HUES6 (cell line): ENCODE measurements at regions not wholly inside any gene's neighbourhood (a gene's known extent, or its start where the extent isn't known, plus 50 kb on each side); places are given as distances from the start of the nearest gene placed in this dataset.

ENCODE experiments used
- H3K27ac ChIP-seq: 2 replicates; pipeline ENCODE4 v1.7.0; 2013; ENCODE audit warnings: low read depth, mild to moderate bottlenecking, low read length, inconsistent platforms
- H3K27me3 ChIP-seq: 2 replicates; pipeline ENCODE4 v1.6.1; 2013; ENCODE audit warnings: low read length; ENCODE audit not compliant: control insufficient read depth, insufficient read depth
- H3K36me3 ChIP-seq: 2 replicates; pipeline ENCODE4 v1.6.1; 2013; ENCODE audit warnings: low read length; ENCODE audit not compliant: control insufficient read depth, insufficient read depth
- H3K4me1 ChIP-seq: 2 replicates; pipeline ENCODE4 v1.6.1; 2013; ENCODE audit warnings: low read length; ENCODE audit not compliant: control insufficient read depth, insufficient read depth
- H3K4me3 ChIP-seq: 2 replicates; pipeline ENCODE4 v1.5.1; 2013; ENCODE audit warnings: low read depth, low read length
- H3K9ac ChIP-seq: one replicate; pipeline ENCODE4 v1.6.1; 2013; ENCODE audit warnings: mild to moderate bottlenecking, low read length
- H3K9me3 ChIP-seq: 2 replicates; pipeline ENCODE4 v1.6.1; 2013; ENCODE audit warnings: low read depth, low read length; ENCODE audit not compliant: control insufficient read depth, insufficient read depth

DNA sequence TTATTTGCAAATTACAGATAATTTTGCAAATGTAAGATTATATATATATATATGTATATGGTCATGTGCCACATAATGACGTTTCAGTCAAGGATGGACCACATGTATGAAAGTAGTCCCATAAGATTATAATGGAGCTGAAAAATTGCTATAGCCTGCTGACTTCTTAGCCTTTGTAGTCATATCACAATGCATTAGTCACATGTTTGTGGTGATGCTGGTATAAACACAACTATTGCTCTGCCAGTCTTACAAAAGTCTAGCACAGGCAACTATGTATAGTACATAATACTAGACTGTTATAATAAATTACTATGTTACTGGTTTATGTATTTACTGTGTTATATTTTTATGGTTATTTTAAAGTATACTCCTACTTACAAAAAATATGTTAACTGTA lies 444.3 kb downstream of the KCNJ2 start:
- H3K36me3 ChIP-seq: no peaks in the 10 kb centered on the region
- no peak overlapping the region for H3K27ac ChIP-seq
- H3K9me3 ChIP-seq: no peaks in the 10 kb centered on the region
- H3K4me3 ChIP-seq: no peak overlapping the region
- H3K27me3 ChIP-seq: no peaks in the 10 kb centered on the region
- H3K4me1 ChIP-seq: peaks cover under 1% of the 10 kb centered on the region; the same call in 1 of the 2 replicates
- H3K9ac ChIP-seq: no peak overlapping the region

DNA sequence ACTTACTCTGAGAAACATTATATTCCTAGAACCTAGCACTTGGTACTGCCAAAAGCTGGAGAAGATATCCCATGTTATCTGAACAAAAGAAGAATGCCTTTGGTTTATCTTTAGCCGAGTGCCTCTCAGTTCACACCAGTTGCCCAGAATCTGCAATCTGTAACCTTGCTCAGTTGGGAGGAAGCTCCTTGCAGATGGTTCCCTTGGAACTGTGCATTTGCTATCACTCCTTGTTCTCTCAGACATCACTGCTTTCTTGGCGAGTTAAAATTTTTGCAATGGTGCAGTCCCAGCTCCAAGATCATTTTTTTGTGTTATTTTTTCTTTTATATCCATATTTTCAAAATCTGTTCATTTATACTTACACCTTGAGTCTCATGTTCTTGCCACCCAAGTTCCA lies 446.5 kb downstream of the KCNJ2 start:
- Histone ChIP-seq H3K27me3 (no peaks in the 10 kb centered on the region), H3K36me3 (no peaks in the 10 kb centered on the region), H3K9ac (no peak overlapping the region), H3K9me3 (no peaks in the 10 kb centered on the region), H3K4me3 (no peak overlapping the region), H3K4me1 (no peaks in the 10 kb centered on the region), H3K27ac (no peak overlapping the region)

DNA sequence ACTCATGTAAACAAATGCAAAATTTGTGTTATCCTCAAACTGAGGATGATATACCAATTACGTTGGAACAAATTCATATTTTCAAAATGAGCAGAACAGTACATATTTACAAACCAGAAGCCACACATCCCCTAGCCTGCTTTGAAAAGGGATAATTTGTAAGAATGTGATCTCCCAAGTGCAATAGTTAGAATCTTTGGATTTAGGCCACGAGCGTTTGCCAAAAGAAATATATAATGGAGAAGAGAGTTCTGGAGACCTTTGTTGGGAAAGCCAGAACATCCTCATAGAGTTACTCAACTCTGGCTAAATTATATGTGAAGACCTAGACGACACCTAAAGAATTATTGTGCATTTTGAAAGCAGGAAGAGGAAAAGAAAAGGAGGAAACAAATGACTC lies 449.3 kb downstream of the KCNJ2 start:
- no peaks in the 10 kb centered on the region for H3K27me3 ChIP-seq
- no peaks in the 10 kb centered on the region for H3K9me3 ChIP-seq
- no peaks in the 10 kb centered on the region for H3K4me1 ChIP-seq
- no peak overlapping the region for H3K9ac ChIP-seq
- no peak overlapping the region for H3K27ac ChIP-seq
- no peaks in the 10 kb centered on the region for H3K36me3 ChIP-seq
- H3K4me3 ChIP-seq: no peak overlapping the region

DNA sequence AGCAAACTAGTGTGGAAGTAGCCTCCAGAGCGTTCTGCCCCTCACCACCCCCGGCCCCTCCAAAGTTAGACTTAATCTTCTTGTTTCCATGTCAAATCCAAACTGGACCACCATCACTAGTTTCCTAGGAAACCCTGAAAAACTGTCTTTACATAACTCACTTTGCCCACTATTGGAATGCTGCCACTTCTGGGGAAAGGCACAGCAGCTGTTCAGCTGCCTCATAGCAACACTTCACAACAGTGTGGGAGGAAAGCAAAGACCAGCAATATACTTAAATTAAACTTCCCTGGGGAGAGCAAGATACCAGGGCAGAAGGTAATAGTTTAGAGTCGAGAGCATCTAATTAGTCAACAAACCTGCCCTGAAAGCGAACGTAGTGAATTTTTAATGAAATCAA lies 452.2 kb downstream of the KCNJ2 start:
- no peak overlapping the region for H3K27ac ChIP-seq
- no peak overlapping the region for H3K4me3 ChIP-seq
- H3K36me3 ChIP-seq: no peaks in the 10 kb centered on the region
- no peaks in the 10 kb centered on the region for H3K27me3 ChIP-seq
- no peaks in the 10 kb centered on the region for H3K9me3 ChIP-seq
- no peak overlapping the region for H3K9ac ChIP-seq
- no peaks in the 10 kb centered on the region for H3K4me1 ChIP-seq

DNA sequence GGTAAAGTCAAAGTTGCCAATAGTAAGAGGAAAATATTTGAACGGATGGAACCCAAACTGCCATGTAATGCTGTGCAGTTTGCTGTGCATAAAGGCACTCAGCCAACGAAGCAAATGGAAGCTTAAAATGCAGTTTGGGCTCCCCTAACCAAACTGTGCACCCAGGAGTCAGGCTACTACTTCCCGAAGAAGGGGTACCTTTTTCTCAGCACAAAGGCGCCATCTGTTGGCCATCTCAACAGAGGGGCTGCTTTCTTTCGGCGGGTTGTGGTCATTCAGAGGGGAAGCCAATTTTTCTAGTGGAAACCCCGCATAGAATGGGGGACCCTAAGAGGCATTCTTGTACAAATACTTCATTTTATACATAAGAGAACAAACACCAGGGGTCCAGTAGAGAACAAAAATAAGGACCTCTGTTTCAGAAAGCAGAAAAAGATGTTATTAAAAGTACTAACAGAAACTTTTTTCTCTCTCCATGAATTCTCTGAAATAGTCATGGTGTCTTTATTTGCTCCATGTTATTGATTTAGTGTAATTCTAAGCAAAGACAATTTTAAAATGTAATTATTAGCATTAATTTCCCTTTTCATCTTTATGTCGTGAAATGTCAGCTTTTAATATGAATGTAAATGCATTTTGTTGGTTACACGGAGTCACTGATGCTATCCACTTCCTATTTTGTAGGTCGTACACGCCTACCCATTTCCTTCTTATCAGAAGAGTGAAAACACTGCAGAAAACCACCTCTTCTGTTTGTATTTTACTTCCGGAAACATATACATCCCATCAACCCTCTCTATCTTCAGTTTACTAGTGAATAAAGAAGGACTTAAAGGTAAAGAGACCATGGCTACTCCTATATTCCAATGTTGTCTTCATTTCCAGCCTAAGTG lies 453.3 kb downstream of the KCNJ2 start:
- Histone ChIP-seq H3K27ac (no peak overlapping the region), H3K9ac (no peak overlapping the region), H3K27me3 (no peaks in the 10 kb centered on the region), H3K9me3 (no peaks in the 10 kb centered on the region), H3K4me1 (no peaks in the 10 kb centered on the region), H3K4me3 (no peak overlapping the region), H3K36me3 (no peaks in the 10 kb centered on the region)

DNA sequence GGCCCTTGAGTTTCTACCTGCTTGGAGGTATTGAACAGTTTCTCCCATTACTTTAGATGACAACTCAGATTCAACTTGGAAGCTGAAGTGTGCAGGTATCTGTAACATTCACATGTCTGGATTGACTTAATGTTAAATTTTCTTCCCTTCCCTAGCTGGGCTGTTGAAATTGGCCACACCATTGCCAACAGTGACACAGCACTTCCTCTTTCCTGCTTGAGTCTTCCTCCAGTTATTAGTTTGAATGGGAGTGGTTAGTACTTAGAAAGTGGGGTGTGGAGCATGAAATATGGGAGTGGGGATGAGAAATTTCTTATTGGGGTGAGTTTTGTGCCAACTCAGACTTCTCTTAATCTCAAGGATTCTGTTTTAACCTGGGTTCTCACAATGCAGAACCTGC lies 454.9 kb downstream of the KCNJ2 start:
- Histone ChIP-seq H3K4me3 (no peak overlapping the region), H3K4me1 (no peaks in the 10 kb centered on the region), H3K9ac (no peak overlapping the region), H3K36me3 (no peaks in the 10 kb centered on the region), H3K9me3 (no peaks in the 10 kb centered on the region), H3K27me3 (no peaks in the 10 kb centered on the region), H3K27ac (no peak overlapping the region)

DNA sequence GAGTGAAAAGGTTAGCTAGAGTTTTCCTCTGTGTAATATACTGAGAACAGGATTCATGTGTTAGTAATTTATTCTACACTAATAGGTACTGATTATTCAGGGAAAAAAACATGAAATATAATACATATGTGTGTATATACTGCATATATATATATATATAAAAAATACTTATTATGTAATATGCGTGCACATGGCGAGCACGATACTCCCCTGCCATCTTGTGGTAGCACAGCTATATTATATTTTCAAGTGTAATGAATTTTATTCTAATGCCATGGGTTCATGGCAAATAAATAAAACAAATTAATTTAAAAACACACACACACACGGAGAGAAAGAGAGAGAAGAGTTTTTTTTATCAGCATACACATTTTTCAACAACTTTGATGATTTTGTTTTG lies 460.6 kb downstream of the KCNJ2 start:
- Histone ChIP-seq H3K9me3 (no peaks in the 10 kb centered on the region), H3K36me3 (no peaks in the 10 kb centered on the region), H3K27ac (no peak overlapping the region), H3K9ac (no peak overlapping the region), H3K4me1 (no peaks in the 10 kb centered on the region), H3K4me3 (no peak overlapping the region), H3K27me3 (no peaks in the 10 kb centered on the region)

DNA sequence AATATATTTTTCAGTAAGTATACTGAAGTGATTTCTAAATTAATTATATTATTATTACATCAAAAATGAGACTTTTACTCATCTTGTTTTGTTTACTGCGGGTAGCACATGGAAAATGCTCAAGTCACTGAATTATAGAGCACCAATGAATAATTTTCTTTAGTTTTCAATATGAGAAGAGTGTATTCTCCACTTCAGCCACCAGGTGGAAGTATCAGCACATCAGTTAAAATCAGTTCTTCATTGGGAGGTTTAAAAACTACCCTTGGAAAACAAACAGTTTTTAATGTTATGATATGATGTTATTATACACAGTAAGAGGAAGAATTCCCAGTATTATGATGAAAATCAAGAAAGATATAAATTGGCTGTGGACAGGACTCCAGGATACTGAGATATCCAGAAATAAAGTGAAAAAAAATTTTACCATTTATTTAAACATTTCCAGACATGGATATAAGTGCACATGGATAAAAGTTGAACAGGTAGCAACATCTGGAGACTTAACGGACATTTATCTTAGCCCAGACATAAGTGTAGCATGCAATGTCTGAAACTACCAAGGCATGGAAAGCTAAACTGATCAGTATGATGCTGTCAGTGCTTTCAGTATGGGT lies 467.3 kb downstream of the KCNJ2 start:
- no peak overlapping the region for H3K4me3 ChIP-seq
- no peak overlapping the region for H3K9ac ChIP-seq
- H3K36me3 ChIP-seq: no peaks in the 10 kb centered on the region
- H3K4me1 ChIP-seq: no peaks in the 10 kb centered on the region; the same call in 1 of the 2 replicates
- no peak overlapping the region for H3K27ac ChIP-seq
- no peaks in the 10 kb centered on the region for H3K27me3 ChIP-seq
- no peaks in the 10 kb centered on the region for H3K9me3 ChIP-seq

DNA sequence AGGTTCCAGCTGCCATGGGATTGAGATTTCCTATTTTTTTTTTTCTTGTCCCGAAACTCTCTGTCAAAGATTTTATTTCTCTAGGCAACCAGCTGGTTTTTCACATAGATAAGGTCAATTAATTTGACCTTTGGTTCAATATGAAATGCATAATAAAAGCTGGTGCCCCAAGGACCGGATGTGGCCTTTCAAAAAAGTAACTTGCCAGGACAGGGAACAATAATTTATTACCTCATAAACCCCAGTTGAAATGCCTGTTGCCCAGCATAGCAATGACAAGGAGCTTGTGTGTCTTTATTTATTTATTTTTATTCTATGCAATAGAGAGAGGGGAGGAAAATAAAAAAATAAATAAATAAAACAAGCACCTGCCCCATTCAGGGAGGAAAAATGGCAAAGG lies 472.7 kb downstream of the KCNJ2 start:
- Histone ChIP-seq H3K27ac (no peak overlapping the region), H3K36me3 (no peaks in the 10 kb centered on the region), H3K4me1 (no peaks in the 10 kb centered on the region; the same call in 1 of the 2 replicates)

DNA sequence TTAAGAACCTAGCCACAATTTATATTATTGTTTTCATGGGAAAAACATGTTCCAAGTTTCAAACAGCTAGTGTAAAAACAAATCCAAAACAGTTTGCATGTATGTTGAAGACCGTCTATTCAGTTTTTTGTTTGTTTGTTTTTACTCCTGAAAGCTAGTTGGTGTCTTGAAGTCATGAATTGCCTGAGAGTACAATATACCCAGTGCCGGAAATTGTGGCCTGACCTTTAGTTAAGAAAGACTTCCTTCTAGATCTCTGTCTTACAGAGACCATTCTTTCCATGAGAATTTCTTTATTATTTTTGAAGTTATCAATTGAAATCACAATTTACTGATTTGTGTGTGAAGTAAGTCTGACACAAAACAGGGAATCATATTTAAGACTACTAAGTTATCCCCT lies 474.8 kb downstream of the KCNJ2 start:
- peaks cover 5% of the 10 kb centered on the region; the same call in 1 of the 2 replicates for H3K9me3 ChIP-seq
- no peaks in the 10 kb centered on the region for H3K36me3 ChIP-seq
- no peak overlapping the region for H3K4me3 ChIP-seq
- H3K4me1 ChIP-seq: no peaks in the 10 kb centered on the region; the same call in 1 of the 2 replicates
- H3K27ac ChIP-seq: no peak overlapping the region
- H3K27me3 ChIP-seq: no peaks in the 10 kb centered on the region
- no peak overlapping the region for H3K9ac ChIP-seq

More for the DNA sequence above, 472.7 kb downstream of the KCNJ2 start:
- Histone ChIP-seq H3K4me3 (no peak overlapping the region), H3K9ac (no peak overlapping the region), H3K9me3 (peaks cover 5% of the 10 kb centered on the region; the same call in 1 of the 2 replicates), H3K27me3 (no peaks in the 10 kb centered on the region)

DNA sequence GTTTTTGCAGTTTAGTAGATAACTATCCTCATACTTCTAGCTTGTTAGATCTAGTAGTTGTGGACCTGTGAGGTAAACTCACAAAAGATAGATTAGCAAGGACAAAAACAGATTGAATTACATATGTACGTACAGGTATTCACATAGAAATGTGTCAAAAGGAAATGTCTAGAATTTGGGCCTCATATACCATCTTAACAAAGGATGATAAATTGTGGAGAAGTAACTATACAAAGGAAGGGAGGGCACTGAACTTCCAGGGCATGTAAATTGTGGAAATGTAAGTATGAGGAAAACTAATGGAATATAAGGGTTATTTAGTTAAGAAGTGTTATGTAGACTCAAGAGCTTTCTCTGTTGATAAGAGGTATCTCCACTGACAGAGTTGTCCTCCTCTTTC lies 477.3 kb downstream of the KCNJ2 start:
- Histone ChIP-seq H3K27me3 (no peaks in the 10 kb centered on the region), H3K9ac (no peak overlapping the region), H3K4me3 (no peak overlapping the region), H3K36me3 (no peaks in the 10 kb centered on the region), H3K27ac (no peak overlapping the region), H3K4me1 (no peaks in the 10 kb centered on the region), H3K9me3 (peaks cover 5% of the 10 kb centered on the region; the same call in 1 of the 2 replicates)
